Thyroid gland (tissue), 4 donors: ENCODE measurements at regions not wholly inside any gene's neighbourhood (a gene's known extent, or its start where the extent isn't known, plus 50 kb on each side); places are given as distances from the start of the nearest gene placed in this dataset.

ENCODE experiments used
- CTCF ChIP-seq, 6 experiments: fragments of 200-600 bp in 3 of 6; fragments of 450-650 bp in 3 of 6; sonication (generic) in 3 of 6; IDR thresholded peaks; one replicate each; pipeline ENCODE4 v1.5.1; 2016 to 2019; ENCODE audit warnings: antibody characterized with exemption in 6 of 6, mild to moderate bottlenecking in 2 of 6, inconsistent platforms in 1 of 6, moderate library complexity in 1 of 6
- POLR2A ChIP-seq, 2 donors: fragments of 450-650 bp; IDR thresholded peaks; one replicate each; pipeline ENCODE4 v1.6.1; 2017; ENCODE audit warnings: antibody characterized with exemption in 2 of 2, mild to moderate bottlenecking in 2 of 2, moderate library complexity in 1 of 2

- TF ChIP-seq POLR2A (IDR thresholded peaks at IDR 0.05), result no peak
- no peak for TF ChIP-seq CTCF (IDR thresholded peaks at IDR 0.05)
Measured at GRCh38 chr7:127513311-127513710, 72.1 kb downstream of the GCC1 start.
